ENCODE measurements at regions not wholly inside any gene's neighbourhood (a gene's known extent, or its start where the extent isn't known, plus 50 kb on each side); places are given as distances from the start of the nearest gene placed in this dataset.

DNA sequence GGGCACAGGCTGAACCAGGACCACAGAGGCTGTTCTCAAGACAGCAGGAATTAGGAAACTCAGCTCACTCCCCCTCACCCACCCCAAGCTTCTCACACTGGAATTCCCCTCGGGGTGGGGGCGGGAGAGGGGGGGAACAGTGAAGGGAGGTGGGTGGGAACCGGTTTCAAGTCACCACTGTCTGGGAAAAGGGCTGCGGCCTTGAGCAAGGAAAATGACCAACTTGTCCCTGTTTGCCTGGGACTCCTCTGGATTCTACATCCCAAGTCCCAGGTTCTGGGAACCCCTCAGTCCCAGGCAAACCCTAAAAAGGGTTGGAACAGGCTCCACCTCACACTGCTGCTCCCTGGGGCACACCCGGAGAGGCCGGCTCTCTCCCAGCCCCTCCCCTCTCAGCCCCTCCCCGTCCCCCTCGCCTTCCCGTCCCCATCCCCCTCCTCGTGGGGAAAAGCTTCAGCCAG is 230.7 kb downstream of the TFAP2C start:
- H3K4me2 ChIP-seq (ENCODE audit: low read length) = no peak overlapping the region
- ChIA-PET CTCF (no interaction called here), RAD21 (ENCODE audit: low non-redundant PET in 1 of 2, low total read pairs in 2 of 2, uncharacterized antibody in 2 of 2, unreplicated experiment in 2 of 2) (interaction anchor here in 1 of 2 experiments (0.8 kb wide), 1 partner anchor 306 kb away, joined by 3 read pairs; no protein-coding TSS in a partner anchor), POLR2A (no interaction called here)
- H3K4me3 ChIP-seq (replicated peaks in 1 of 2; ENCODE audit: low read depth in 1 of 2, low read length in 2 of 2) = no peak overlapping the region
- no peaks in the 10 kb centered on the region for H3K36me3 ChIP-seq (ENCODE audit: control insufficient read depth in 1 of 2, insufficient read depth in 2 of 2, low read length in 2 of 2)
- ATAC-seq (no peak), DNase-seq (ENCODE audit: low read depth, low spot score) (no peak)
- H3K27me3 ChIP-seq (ENCODE audit: insufficient read depth, low read length) = peaks cover 19% of the 10 kb centered on the region
- H4K20me1 ChIP-seq (ENCODE audit: insufficient read depth) = no peaks in the 10 kb centered on the region
- BruUV-seq (replicated peaks) = no TSS peak
- intact Hi-C loops (cut with micrococcal nuclease) = no loop called here
- H3K9ac ChIP-seq (ENCODE audit: low read length) = no peak overlapping the region
- H3K4me1 ChIP-seq (ENCODE audit: control insufficient read depth in 1 of 2, insufficient read depth in 2 of 2, low read length in 2 of 2) = no peaks in the 10 kb centered on the region
- H3K79me2 ChIP-seq (ENCODE audit: insufficient read depth, low read length) = no peaks in the 10 kb centered on the region
- H3K9me2 ChIP-seq (ENCODE audit: insufficient read depth) = no peaks in the 10 kb centered on the region
- no peak overlapping the region for H3K27ac ChIP-seq (ENCODE audit: low read depth, low read length)
- no peaks in the 10 kb centered on the region for H3K9me3 ChIP-seq (ENCODE audit: control insufficient read depth in 1 of 2, insufficient read depth in 1 of 2, low read depth in 1 of 2, low read length in 2 of 2)
- TF ChIP-seq FOSL1 (IDR thresholded peaks at IDR 0.05; ENCODE audit: low read depth) = no peak
- no peak overlapping the region for H2AFZ ChIP-seq (ENCODE audit: low read depth, low read length, poor library complexity, severe bottlenecking)

DNA sequence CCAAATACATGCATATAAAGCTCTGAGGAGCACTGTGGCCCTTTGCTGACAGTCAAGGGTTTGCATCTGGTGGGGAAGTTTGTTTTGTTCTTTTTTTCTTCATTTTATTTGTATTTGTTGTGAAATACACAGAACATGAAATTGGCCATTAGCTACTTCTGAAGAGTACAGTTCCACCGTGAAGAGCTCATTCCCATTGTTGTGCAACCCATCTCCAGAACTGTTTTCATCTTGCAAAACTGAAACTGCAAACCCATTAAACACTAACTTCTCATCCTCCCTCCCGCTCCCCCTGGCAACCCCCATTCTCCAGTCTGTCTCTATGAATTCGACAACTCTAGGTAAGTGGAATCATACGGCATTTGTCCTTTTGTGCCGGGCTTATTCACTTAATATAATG is 231.3 kb downstream of the TFAP2C start:
- no peak for ATAC-seq
- ChIA-PET CTCF (no interaction called here), RAD21 (ENCODE audit: low non-redundant PET in 1 of 2, low total read pairs in 2 of 2, uncharacterized antibody in 2 of 2, unreplicated experiment in 2 of 2) (interaction anchor here in 1 of 2 experiments (0.8 kb wide), 1 partner anchor 306 kb away, joined by 3 read pairs; no protein-coding TSS in a partner anchor)

GRCh38 chr20:56861590-56861989 is 232.5 kb downstream of the TFAP2C start:
- DNase-seq (ENCODE audit: low read depth, low spot score) = no peak
- Histone ChIP-seq H3K27ac (ENCODE audit: low read depth, low read length) (no peak overlapping the region), H3K36me3 (ENCODE audit: control insufficient read depth in 1 of 2, insufficient read depth in 2 of 2, low read length in 2 of 2) (no peaks in the 10 kb centered on the region), H3K9me3 (ENCODE audit: control insufficient read depth in 1 of 2, insufficient read depth in 1 of 2, low read depth in 1 of 2, low read length in 2 of 2) (no peaks in the 10 kb centered on the region), H4K20me1 (ENCODE audit: insufficient read depth) (no peaks in the 10 kb centered on the region), H2AFZ (ENCODE audit: low read depth, low read length, poor library complexity, severe bottlenecking) (no peak overlapping the region), H3K4me3 (replicated peaks in 1 of 2; ENCODE audit: low read depth in 1 of 2, low read length in 2 of 2) (no peak overlapping the region), H3K27me3 (ENCODE audit: insufficient read depth, low read length) (peaks cover 19% of the 10 kb centered on the region), H3K9ac (ENCODE audit: low read length) (no peak overlapping the region), H3K79me2 (ENCODE audit: insufficient read depth, low read length) (no peaks in the 10 kb centered on the region), H3K4me2 (ENCODE audit: low read length) (no peak overlapping the region), H3K4me1 (ENCODE audit: control insufficient read depth in 1 of 2, insufficient read depth in 2 of 2, low read length in 2 of 2) (no peaks in the 10 kb centered on the region), H3K9me2 (ENCODE audit: insufficient read depth) (no peaks in the 10 kb centered on the region)
- ATAC-seq = no peak
- intact Hi-C loops (cut with micrococcal nuclease) = no loop called here
- POLR2A ChIA-PET = no interaction called here
- RAD21 ChIA-PET (ENCODE audit: low non-redundant PET in 1 of 2, low total read pairs in 2 of 2, uncharacterized antibody in 2 of 2, unreplicated experiment in 2 of 2) = no interaction called here
- CTCF ChIA-PET = no interaction called here
- BruUV-seq (replicated peaks) = no TSS peak
- TF ChIP-seq SRF (IDR thresholded peaks at IDR 0.05; ENCODE audit: low read depth) = no peak
- no peak for TF ChIP-seq CBX3 (IDR thresholded peaks at IDR 0.05; ENCODE audit: low read depth)
- TF ChIP-seq FOSL1 (IDR thresholded peaks at IDR 0.05; ENCODE audit: low read depth) = no peak
- no peak for TF ChIP-seq SIN3A (IDR thresholded peaks at IDR 0.05; ENCODE audit: low read depth)
- no peak for TF ChIP-seq EZH2phosphoT487 (IDR thresholded peaks at IDR 0.05; ENCODE audit: borderline replicate concordance)
- TF ChIP-seq ZBTB33 (IDR thresholded peaks at IDR 0.05; ENCODE audit: extremely low read depth, insufficient replicate concordance, low read length) = no peak
- TF ChIP-seq ATF3 (IDR thresholded peaks at IDR 0.05) = no peak
- TF ChIP-seq YY1 (IDR thresholded peaks at IDR 0.05; ENCODE audit: extremely low read depth, insufficient replicate concordance, low read depth, low read length) = no peak
- TF ChIP-seq, protein P1, sequence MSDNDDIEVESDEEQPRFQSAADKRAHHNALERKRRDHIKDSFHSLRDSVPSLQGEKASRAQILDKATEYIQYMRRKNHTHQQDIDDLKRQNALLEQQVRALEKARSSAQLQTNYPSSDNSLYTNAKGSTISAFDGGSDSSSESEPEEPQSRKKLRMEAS (IDR thresholded peaks at IDR 0.05) = no peak
- no peak for TF ChIP-seq ZNF274 (IDR thresholded peaks at IDR 0.05; ENCODE audit: low read depth, low read length)
- TF ChIP-seq POLR2AphosphoS5 (IDR thresholded peaks at IDR 0.05; ENCODE audit: low read depth, low read length) = no peak
- no peak for TF ChIP-seq ZFX (IDR thresholded peaks at IDR 0.05)

More for the DNA sequence above, 231.3 kb downstream of the TFAP2C start:
- no peak for TF ChIP-seq FOSL1 (IDR thresholded peaks at IDR 0.05; ENCODE audit: low read depth)
- TF ChIP-seq SRF (IDR thresholded peaks at IDR 0.05; ENCODE audit: low read depth) = no peak
- no peak for TF ChIP-seq EZH2 (IDR thresholded peaks at IDR 0.05)
- no peak overlapping the region for H3K4me3 ChIP-seq (replicated peaks in 1 of 2; ENCODE audit: low read depth in 1 of 2, low read length in 2 of 2)
- H3K4me2 ChIP-seq (ENCODE audit: low read length) = no peak overlapping the region
- peaks cover 19% of the 10 kb centered on the region for H3K27me3 ChIP-seq (ENCODE audit: insufficient read depth, low read length)
- no peaks in the 10 kb centered on the region for H3K36me3 ChIP-seq (ENCODE audit: control insufficient read depth in 1 of 2, insufficient read depth in 2 of 2, low read length in 2 of 2)
- no peaks in the 10 kb centered on the region for H3K9me2 ChIP-seq (ENCODE audit: insufficient read depth)
- BruUV-seq (replicated peaks) = no TSS peak
- no peak overlapping the region for H3K9ac ChIP-seq (ENCODE audit: low read length)
- POLR2A ChIA-PET = no interaction called here
- H3K79me2 ChIP-seq (ENCODE audit: insufficient read depth, low read length) = no peaks in the 10 kb centered on the region
- no peak overlapping the region for H2AFZ ChIP-seq (ENCODE audit: low read depth, low read length, poor library complexity, severe bottlenecking)
- no peak overlapping the region for H3K27ac ChIP-seq (ENCODE audit: low read depth, low read length)
- no peaks in the 10 kb centered on the region for H3K9me3 ChIP-seq (ENCODE audit: control insufficient read depth in 1 of 2, insufficient read depth in 1 of 2, low read depth in 1 of 2, low read length in 2 of 2)
- H3K4me1 ChIP-seq (ENCODE audit: control insufficient read depth in 1 of 2, insufficient read depth in 2 of 2, low read length in 2 of 2) = no peaks in the 10 kb centered on the region
- intact Hi-C loops (cut with micrococcal nuclease) = no loop called here
- no peak for DNase-seq (ENCODE audit: low read depth, low spot score)
- no peaks in the 10 kb centered on the region for H4K20me1 ChIP-seq (ENCODE audit: insufficient read depth)
